Panc1 (cell line): ENCODE measurements at regions not wholly inside any gene's neighbourhood (a gene's known extent, or its start where the extent isn't known, plus 50 kb on each side); places are given as distances from the start of the nearest gene placed in this dataset.

Experiments used
- CTCF ChIP-seq: fragments of 450-650 bp; IDR thresholded peaks from 2 replicates; pipeline ENCODE4 v1.5.1; 2017; ENCODE audit warnings: mild to moderate bottlenecking
- POLR2AphosphoS5 ChIP-seq: IDR thresholded peaks from 2 replicates; pipeline ENCODE4 v1.6.1; 2012; ENCODE audit warnings: mild to moderate bottlenecking, low read depth, low read length, moderate library complexity
- SIN3A ChIP-seq: IDR thresholded peaks from 2 replicates; pipeline ENCODE4 v1.6.1; 2012; ENCODE audit warnings: low read depth, mild to moderate bottlenecking, low read length, moderate library complexity, borderline replicate concordance; ENCODE audit not compliant: insufficient read depth
- TCF7L2 ChIP-seq: IDR thresholded peaks from 2 replicates; pipeline ENCODE4 v1.6.1; 2011; ENCODE audit warnings: mild to moderate bottlenecking, low read depth, low read length, inconsistent platforms
- TF ChIP-seq, protein P1 (sequence below), 2 experiments: IDR thresholded peaks; 2 replicates each; pipeline ENCODE4 v1.6.1; 2011 to 2012; ENCODE audit warnings: low read depth in 2 of 2, control low read depth in 1 of 2, low read length in 1 of 2, mild to moderate bottlenecking in 1 of 2, moderate library complexity in 1 of 2; ENCODE audit not compliant: insufficient read depth in 1 of 2

DNA sequence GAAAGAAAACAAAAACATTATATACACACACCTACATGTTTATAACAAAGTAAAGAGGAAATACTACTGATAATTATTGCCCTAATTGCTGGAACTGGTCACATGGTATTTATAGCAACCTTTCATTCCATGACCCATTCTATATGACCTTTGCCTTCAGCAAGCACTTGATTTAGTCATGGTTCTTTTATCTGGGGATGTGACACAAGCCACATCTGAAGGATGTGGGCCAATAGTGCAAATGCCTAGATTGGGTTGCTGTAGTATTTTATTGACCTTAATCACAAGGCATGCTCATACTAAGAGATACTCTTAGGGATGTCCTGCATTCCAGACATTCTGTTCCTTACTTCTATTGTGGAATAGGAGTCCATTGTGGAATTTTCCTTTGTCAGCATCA is 723.5 kb upstream of the POM121L12 start:
- TF ChIP-seq CTCF (no peak), POLR2AphosphoS5 (no peak), SIN3A (no peak), TCF7L2 (no peak)
- TF ChIP-seq, protein P1, sequence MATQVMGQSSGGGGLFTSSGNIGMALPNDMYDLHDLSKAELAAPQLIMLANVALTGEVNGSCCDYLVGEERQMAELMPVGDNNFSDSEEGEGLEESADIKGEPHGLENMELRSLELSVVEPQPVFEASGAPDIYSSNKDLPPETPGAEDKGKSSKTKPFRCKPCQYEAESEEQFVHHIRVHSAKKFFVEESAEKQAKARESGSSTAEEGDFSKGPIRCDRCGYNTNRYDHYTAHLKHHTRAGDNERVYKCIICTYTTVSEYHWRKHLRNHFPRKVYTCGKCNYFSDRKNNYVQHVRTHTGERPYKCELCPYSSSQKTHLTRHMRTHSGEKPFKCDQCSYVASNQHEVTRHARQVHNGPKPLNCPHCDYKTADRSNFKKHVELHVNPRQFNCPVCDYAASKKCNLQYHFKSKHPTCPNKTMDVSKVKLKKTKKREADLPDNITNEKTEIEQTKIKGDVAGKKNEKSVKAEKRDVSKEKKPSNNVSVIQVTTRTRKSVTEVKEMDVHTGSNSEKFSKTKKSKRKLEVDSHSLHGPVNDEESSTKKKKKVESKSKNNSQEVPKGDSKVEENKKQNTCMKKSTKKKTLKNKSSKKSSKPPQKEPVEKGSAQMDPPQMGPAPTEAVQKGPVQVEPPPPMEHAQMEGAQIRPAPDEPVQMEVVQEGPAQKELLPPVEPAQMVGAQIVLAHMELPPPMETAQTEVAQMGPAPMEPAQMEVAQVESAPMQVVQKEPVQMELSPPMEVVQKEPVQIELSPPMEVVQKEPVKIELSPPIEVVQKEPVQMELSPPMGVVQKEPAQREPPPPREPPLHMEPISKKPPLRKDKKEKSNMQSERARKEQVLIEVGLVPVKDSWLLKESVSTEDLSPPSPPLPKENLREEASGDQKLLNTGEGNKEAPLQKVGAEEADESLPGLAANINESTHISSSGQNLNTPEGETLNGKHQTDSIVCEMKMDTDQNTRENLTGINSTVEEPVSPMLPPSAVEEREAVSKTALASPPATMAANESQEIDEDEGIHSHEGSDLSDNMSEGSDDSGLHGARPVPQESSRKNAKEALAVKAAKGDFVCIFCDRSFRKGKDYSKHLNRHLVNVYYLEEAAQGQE (IDR thresholded peaks at IDR 0.05; ENCODE audit: insufficient read depth in 1 of 2, low read depth in 2 of 2, low read length in 1 of 2), result no peak
